ENCODE measurements at regions not wholly inside any gene's neighbourhood (a gene's known extent, or its start where the extent isn't known, plus 50 kb on each side); places are given as distances from the start of the nearest gene placed in this dataset.

GRCh38 chr3:56919137-56919796 is 117.5 kb upstream of the ARHGEF3 start:
- Histone ChIP-seq H3K9ac (ENCODE audit: low read depth, low read length, poor library complexity, severe bottlenecking) (no peak overlapping the region), H3K79me2 (ENCODE audit: insufficient read depth, low read length) (peaks cover 18% of the 10 kb centered on the region), H3K4me2 (ENCODE audit: low read depth, low read length, poor library complexity, severe bottlenecking) (no peak overlapping the region)

DNA sequence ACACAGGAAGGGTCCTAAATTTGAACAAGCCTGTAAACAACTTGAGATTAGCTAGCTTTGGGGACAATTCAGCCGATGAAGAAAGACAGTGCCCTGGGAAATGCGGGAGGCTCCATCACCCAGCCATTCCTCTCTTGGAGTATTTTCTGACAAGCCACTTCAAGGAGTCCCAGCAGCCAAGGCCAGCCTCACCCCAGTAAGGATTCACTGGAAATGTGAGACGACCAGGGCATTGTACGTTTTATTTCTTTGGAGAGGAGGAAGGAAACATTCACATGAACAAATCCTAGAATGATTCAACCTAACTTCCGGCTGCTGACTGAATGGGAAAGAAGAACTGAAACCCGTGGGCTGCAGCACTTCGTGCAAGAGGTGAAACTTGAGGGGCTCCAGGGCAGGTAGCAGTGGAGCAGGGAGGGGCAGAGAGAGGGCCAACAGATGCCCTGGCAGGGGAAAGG is 116.4 kb upstream of the ARHGEF3 start:
- no peaks in the 10 kb centered on the region for H3K9me3 ChIP-seq (ENCODE audit: insufficient read depth, low read depth, low read length)
- H3K79me2 ChIP-seq (ENCODE audit: insufficient read depth, low read length), result peaks cover 30% of the 10 kb centered on the region
- no peak overlapping the region for H2AFZ ChIP-seq (ENCODE audit: low read length)
- H3K4me3 ChIP-seq (ENCODE audit: low read length, poor library complexity, severe bottlenecking), result no peak overlapping the region
- no peaks in the 10 kb centered on the region for H4K20me1 ChIP-seq (ENCODE audit: insufficient read depth, low read length, poor library complexity, severe bottlenecking)
- H3K9me2 ChIP-seq (replicated peaks; ENCODE audit: low read depth, low read length), result no peaks in the 10 kb centered on the region
- H3F3A ChIP-seq (ENCODE audit: low read depth), result no peaks in the 10 kb centered on the region
- no peaks in the 10 kb centered on the region for H3K27me3 ChIP-seq (ENCODE audit: insufficient read depth, low read length, poor library complexity, severe bottlenecking)
- no peak overlapping the region for H3K9ac ChIP-seq (ENCODE audit: low read depth, low read length, poor library complexity, severe bottlenecking)
- H3K4me2 ChIP-seq (ENCODE audit: low read depth, low read length, poor library complexity, severe bottlenecking), result no peak overlapping the region
- H3K36me3 ChIP-seq (ENCODE audit: insufficient read depth, low read length), result no peaks in the 10 kb centered on the region
- TF ChIP-seq, protein P1, sequence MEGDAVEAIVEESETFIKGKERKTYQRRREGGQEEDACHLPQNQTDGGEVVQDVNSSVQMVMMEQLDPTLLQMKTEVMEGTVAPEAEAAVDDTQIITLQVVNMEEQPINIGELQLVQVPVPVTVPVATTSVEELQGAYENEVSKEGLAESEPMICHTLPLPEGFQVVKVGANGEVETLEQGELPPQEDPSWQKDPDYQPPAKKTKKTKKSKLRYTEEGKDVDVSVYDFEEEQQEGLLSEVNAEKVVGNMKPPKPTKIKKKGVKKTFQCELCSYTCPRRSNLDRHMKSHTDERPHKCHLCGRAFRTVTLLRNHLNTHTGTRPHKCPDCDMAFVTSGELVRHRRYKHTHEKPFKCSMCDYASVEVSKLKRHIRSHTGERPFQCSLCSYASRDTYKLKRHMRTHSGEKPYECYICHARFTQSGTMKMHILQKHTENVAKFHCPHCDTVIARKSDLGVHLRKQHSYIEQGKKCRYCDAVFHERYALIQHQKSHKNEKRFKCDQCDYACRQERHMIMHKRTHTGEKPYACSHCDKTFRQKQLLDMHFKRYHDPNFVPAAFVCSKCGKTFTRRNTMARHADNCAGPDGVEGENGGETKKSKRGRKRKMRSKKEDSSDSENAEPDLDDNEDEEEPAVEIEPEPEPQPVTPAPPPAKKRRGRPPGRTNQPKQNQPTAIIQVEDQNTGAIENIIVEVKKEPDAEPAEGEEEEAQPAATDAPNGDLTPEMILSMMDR (conservative IDR thresholded peaks at IDR 0.05; ENCODE audit: low read length), result no peak
- TF ChIP-seq EZH2phosphoT487 (IDR thresholded peaks at IDR 0.05; ENCODE audit: borderline replicate concordance), result no peak
- peaks cover 48% of the 10 kb centered on the region for H3K4me1 ChIP-seq (ENCODE audit: insufficient read depth, low read length, poor library complexity, severe bottlenecking)

More at GRCh38 chr3:56919137-56919796, 117.5 kb upstream of the ARHGEF3 start:
- Histone ChIP-seq H3K9me2 (replicated peaks; ENCODE audit: low read depth, low read length) (no peaks in the 10 kb centered on the region), H4K20me1 (ENCODE audit: insufficient read depth, low read length, poor library complexity, severe bottlenecking) (no peaks in the 10 kb centered on the region), H3K4me3 (ENCODE audit: low read length, poor library complexity, severe bottlenecking) (no peak overlapping the region), H3K27me3 (ENCODE audit: insufficient read depth, low read length, poor library complexity, severe bottlenecking) (no peaks in the 10 kb centered on the region), H3K9me3 (ENCODE audit: insufficient read depth, low read depth, low read length) (no peaks in the 10 kb centered on the region), H3K4me1 (ENCODE audit: insufficient read depth, low read length, poor library complexity, severe bottlenecking) (peaks cover 52% of the 10 kb centered on the region), H3F3A (ENCODE audit: low read depth) (no peaks in the 10 kb centered on the region), H3K36me3 (ENCODE audit: insufficient read depth, low read length) (no peaks in the 10 kb centered on the region), H2AFZ (ENCODE audit: low read length) (peak overlapping the region; percentile 9; the same call in 1 of the 2 replicates)
- no peak for TF ChIP-seq EZH2phosphoT487 (IDR thresholded peaks at IDR 0.05; ENCODE audit: borderline replicate concordance)
- TF ChIP-seq, protein P1 (conservative IDR thresholded peaks at IDR 0.05; ENCODE audit: low read length), result peak; percentile 51

DNA sequence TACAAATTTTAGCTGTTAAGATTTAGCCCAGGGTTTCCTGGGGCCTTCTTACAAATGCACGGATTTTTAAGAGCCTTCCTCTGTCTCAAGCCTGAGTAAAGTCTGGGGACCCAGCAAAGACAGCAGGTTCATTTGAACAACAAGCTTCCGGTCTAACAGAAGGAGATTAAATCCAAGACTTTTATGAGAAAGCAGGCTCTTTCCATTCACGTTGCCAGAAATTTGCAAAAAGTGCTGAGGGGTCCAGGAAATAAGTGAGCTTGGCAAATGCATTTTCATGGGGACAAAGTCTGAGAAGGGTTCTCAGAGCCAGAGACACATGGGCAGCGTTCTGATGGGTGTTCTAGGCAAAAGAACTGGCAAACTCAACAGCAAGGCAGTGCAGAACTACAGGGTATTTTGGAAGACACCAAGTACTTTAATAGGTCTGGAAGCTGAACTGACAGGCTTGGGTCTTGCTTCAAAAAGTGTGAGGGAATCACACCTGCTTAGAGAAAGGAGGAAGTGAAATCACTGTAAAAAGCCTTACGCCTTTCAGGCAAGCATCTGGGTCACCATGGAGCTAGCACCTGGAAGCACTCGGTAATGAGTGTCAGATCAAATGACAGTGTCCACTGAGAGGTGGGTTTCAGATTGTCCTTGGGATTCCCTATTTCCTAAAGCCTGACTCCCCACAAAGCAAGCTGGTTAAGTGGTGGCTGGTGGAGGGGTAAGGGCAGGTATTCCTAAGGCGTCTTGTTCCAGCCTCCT is 115.8 kb upstream of the ARHGEF3 start:
- no peak overlapping the region for H3K4me3 ChIP-seq (ENCODE audit: low read length, poor library complexity, severe bottlenecking)
- no peaks in the 10 kb centered on the region for H3K9me3 ChIP-seq (ENCODE audit: insufficient read depth, low read depth, low read length)
- no peaks in the 10 kb centered on the region for H3K9me2 ChIP-seq (replicated peaks; ENCODE audit: low read depth, low read length)
- peaks cover 36% of the 10 kb centered on the region for H3K79me2 ChIP-seq (ENCODE audit: insufficient read depth, low read length)
- TF ChIP-seq, protein P1 (conservative IDR thresholded peaks at IDR 0.05; ENCODE audit: low read length), result no peak
- no peak for TF ChIP-seq EZH2phosphoT487 (IDR thresholded peaks at IDR 0.05; ENCODE audit: borderline replicate concordance)
- H3K27me3 ChIP-seq (ENCODE audit: insufficient read depth, low read length, poor library complexity, severe bottlenecking), result no peaks in the 10 kb centered on the region
- no peaks in the 10 kb centered on the region for H3F3A ChIP-seq (ENCODE audit: low read depth)
- no peak overlapping the region for H3K4me2 ChIP-seq (ENCODE audit: low read depth, low read length, poor library complexity, severe bottlenecking)
- H3K4me1 ChIP-seq (ENCODE audit: insufficient read depth, low read length, poor library complexity, severe bottlenecking), result peaks cover 46% of the 10 kb centered on the region
- H3K36me3 ChIP-seq (ENCODE audit: insufficient read depth, low read length), result no peaks in the 10 kb centered on the region
- peak overlapping the region; percentile 48; the same call in 1 of the 2 replicates for H2AFZ ChIP-seq (ENCODE audit: low read length)
- H3K9ac ChIP-seq (ENCODE audit: low read depth, low read length, poor library complexity, severe bottlenecking), result peak overlapping the region; percentile 76
- no peaks in the 10 kb centered on the region for H4K20me1 ChIP-seq (ENCODE audit: insufficient read depth, low read length, poor library complexity, severe bottlenecking)
